Fibroblast of lung (primary cell): ENCODE measurements at regions not wholly inside any gene's neighbourhood (a gene's known extent, or its start where the extent isn't known, plus 50 kb on each side); places are given as distances from the start of the nearest gene placed in this dataset.

Source experiments
- DNase-seq, 2 donors: peaks; one replicate each; pipeline versions ENCODE4 v3.0.0 to v3.0.0-alpha.2; 2010; ENCODE audit warnings: low read depth in 2 of 2
- H2AFZ ChIP-seq: 2 replicates; pipeline ENCODE4 v1.5.1; 2012; ENCODE audit warnings: low read length, control low read depth, inconsistent platforms
- H3K27ac ChIP-seq: 2 replicates; pipeline ENCODE4 v1.5.1; 2011; ENCODE audit warnings: low read length, control low read depth; ENCODE audit not compliant: insufficient read depth
- H3K27me3 ChIP-seq: 2 replicates; pipeline ENCODE4 v1.5.1; 2011; ENCODE audit warnings: mild to moderate bottlenecking, low read length; ENCODE audit not compliant: control insufficient read depth, insufficient read depth
- H3K36me3 ChIP-seq: 2 replicates; pipeline ENCODE4 v1.5.1; 2011; ENCODE audit warnings: low read length; ENCODE audit not compliant: control insufficient read depth, insufficient read depth
- H3K4me1 ChIP-seq: 2 replicates; pipeline ENCODE4 v1.5.1; 2011; ENCODE audit warnings: low read length; ENCODE audit not compliant: control insufficient read depth, insufficient read depth; ENCODE audit errors: extremely low read depth
- H3K4me2 ChIP-seq: 2 replicates; pipeline ENCODE4 v1.5.1; 2011; ENCODE audit warnings: low read length, control low read depth; ENCODE audit not compliant: insufficient read depth; ENCODE audit errors: extremely low read depth
- H3K4me3 ChIP-seq, 4 experiments: fragments of 200-600 bp in 1 of 4; sonication (generic) in 1 of 4; replicated peaks in 1 of 4; 2 replicates each; pipeline ENCODE4 v1.5.1; 2011 to 2016; ENCODE audit warnings: low read length in 4 of 4, low read depth in 3 of 4, mild to moderate bottlenecking in 3 of 4, control low read depth in 2 of 4, inconsistent platforms in 1 of 4, mixed read lengths in 1 of 4; ENCODE audit not compliant: insufficient read depth in 1 of 4; ENCODE audit errors: control extremely low read depth in 1 of 4
- H3K79me2 ChIP-seq: 2 replicates; pipeline ENCODE4 v1.5.1; 2012; ENCODE audit warnings: mild to moderate bottlenecking, low read length, inconsistent platforms; ENCODE audit not compliant: control insufficient read depth, insufficient read depth
- H3K9ac ChIP-seq: 2 replicates; pipeline ENCODE4 v1.5.1; 2011; ENCODE audit warnings: mild to moderate bottlenecking, low read length, control low read depth; ENCODE audit not compliant: insufficient read depth
- H3K9me3 ChIP-seq: 2 replicates; pipeline ENCODE4 v1.5.1; 2012; ENCODE audit warnings: low read depth, low read length; ENCODE audit not compliant: control insufficient read depth, insufficient read depth
- H4K20me1 ChIP-seq: 2 replicates; pipeline ENCODE4 v1.5.1; 2011; ENCODE audit warnings: low read length; ENCODE audit not compliant: control insufficient read depth, insufficient read depth; ENCODE audit errors: extremely low read depth
- EZH2 ChIP-seq: IDR thresholded peaks from 2 replicates; pipeline ENCODE4 v1.5.1; 2012; ENCODE audit warnings: low read length, control low read depth, mild to moderate bottlenecking; ENCODE audit errors: missing control alignments
- TF ChIP-seq, protein P1 (sequence below), 2 donors: IDR thresholded peaks in 1 of 2; conservative IDR thresholded peaks in 1 of 2; 1 replicate in 1 of 2; 2 replicates in 1 of 2; pipeline ENCODE4 v1.5.1; 2011 to 2012; ENCODE audit warnings: low read length in 2 of 2, control low read depth in 1 of 2, inconsistent platforms in 1 of 2, low read depth in 1 of 2, mild to moderate bottlenecking in 1 of 2

DNA sequence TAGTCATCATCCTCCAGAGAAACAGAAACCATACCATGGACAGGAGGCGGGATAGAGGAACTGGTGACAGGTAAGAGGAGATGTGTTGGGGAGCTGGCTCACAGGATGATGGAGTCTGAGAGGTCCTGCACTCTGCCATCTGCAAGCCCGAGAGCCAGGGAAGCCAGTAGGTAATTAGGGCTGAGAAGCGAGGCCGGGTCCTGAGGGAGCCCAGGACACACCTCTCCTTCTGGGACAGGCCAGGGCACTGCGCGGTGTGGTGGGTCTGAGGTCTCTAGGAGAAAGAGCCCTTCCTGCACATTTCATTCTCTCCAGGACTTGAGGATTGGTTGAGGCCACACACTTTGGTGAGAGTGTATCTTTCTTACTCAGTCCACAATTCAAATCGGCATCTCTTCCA lies 415.5 kb downstream of the GLRX3 start:
- Histone ChIP-seq H3K27ac (no peak overlapping the region), H3K27me3 (no peaks in the 10 kb centered on the region), H2AFZ (no peak overlapping the region), H4K20me1 (no peaks in the 10 kb centered on the region), H3K36me3 (no peaks in the 10 kb centered on the region), H3K9me3 (no peaks in the 10 kb centered on the region), H3K4me2 (no peak overlapping the region), H3K4me1 (no peaks in the 10 kb centered on the region), H3K9ac (no peak overlapping the region), H3K4me3 (no peak overlapping the region), H3K79me2 (no peaks in the 10 kb centered on the region)
- TF ChIP-seq, protein P1, sequence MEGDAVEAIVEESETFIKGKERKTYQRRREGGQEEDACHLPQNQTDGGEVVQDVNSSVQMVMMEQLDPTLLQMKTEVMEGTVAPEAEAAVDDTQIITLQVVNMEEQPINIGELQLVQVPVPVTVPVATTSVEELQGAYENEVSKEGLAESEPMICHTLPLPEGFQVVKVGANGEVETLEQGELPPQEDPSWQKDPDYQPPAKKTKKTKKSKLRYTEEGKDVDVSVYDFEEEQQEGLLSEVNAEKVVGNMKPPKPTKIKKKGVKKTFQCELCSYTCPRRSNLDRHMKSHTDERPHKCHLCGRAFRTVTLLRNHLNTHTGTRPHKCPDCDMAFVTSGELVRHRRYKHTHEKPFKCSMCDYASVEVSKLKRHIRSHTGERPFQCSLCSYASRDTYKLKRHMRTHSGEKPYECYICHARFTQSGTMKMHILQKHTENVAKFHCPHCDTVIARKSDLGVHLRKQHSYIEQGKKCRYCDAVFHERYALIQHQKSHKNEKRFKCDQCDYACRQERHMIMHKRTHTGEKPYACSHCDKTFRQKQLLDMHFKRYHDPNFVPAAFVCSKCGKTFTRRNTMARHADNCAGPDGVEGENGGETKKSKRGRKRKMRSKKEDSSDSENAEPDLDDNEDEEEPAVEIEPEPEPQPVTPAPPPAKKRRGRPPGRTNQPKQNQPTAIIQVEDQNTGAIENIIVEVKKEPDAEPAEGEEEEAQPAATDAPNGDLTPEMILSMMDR (conservative IDR thresholded peaks at IDR 0.05 in 1 of 2, IDR thresholded peaks at IDR 0.05 in 1 of 2; ENCODE audit: low read depth in 1 of 2, low read length in 2 of 2), result no peak
- no peak for TF ChIP-seq EZH2
- no peak for DNase-seq

DNA sequence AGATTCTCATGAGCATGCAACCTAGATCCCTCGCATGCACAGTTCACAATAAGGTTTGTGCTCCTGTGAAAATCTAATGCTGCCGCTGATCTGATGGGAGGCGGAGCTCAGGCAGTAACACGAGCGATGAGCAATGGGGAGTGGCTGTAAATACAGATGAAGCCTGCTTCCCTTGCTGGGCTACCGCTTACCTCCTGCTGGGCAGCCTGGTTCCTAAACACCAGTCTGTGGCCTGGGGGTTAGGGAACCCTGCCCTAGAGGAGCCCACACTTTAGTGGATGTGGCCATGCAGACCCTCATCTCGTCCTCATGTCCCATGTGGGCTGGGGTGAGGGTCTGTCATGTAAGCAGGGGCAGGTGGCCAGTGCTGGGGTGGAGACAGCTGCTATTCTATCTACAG lies 417.6 kb downstream of the GLRX3 start:
- H3K9ac ChIP-seq, result no peak overlapping the region
- no peaks in the 10 kb centered on the region for H3K79me2 ChIP-seq
- H3K4me1 ChIP-seq, result no peaks in the 10 kb centered on the region
- H3K36me3 ChIP-seq, result no peaks in the 10 kb centered on the region
- H3K9me3 ChIP-seq, result no peaks in the 10 kb centered on the region
- H3K27me3 ChIP-seq, result no peaks in the 10 kb centered on the region
- H3K27ac ChIP-seq, result no peak overlapping the region
- H4K20me1 ChIP-seq, result no peaks in the 10 kb centered on the region
- TF ChIP-seq EZH2, result no peak
- TF ChIP-seq, protein P1 (conservative IDR thresholded peaks at IDR 0.05 in 1 of 2, IDR thresholded peaks at IDR 0.05 in 1 of 2; ENCODE audit: low read depth in 1 of 2, low read length in 2 of 2), result no peak
- DNase-seq, result no peak
- H3K4me2 ChIP-seq, result no peak overlapping the region
- no peak overlapping the region for H2AFZ ChIP-seq
- no peak overlapping the region for H3K4me3 ChIP-seq

DNA sequence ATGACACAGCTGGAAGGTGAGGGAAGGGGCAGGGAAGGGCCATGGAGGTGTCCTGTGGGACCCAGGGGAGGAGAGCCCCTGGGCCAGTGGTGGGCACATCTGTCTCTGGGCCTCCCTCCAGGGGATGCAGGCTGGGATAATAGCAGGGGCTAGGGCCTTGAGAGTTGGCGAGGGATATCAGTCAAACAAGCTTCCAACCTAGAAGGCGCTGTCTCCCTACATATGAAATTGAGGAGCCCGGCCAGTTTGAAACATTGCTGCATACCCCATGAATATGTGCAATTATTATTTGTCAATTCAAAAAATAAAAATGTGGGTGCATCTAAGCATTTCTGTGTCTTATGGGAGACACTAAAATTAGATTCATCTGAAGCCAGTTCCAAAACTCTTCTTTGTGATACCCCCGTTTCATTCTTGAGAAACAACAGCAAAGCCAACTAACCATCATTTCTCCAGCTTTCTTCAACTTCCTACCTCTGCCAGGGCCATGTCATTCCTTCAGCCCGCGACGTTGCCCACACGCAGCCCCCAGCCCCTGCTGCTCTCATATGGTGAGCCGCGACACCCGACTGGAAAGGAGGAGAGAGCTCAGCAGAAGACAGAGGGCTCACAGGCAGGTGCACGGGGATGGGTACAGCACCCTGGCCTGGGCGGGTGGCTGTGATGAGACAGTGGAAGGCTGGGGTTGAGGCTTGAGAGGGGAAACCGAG lies 418.7 kb downstream of the GLRX3 start:
- no peak overlapping the region for H2AFZ ChIP-seq
- H4K20me1 ChIP-seq, result no peaks in the 10 kb centered on the region
- no peaks in the 10 kb centered on the region for H3K9me3 ChIP-seq
- H3K79me2 ChIP-seq, result no peaks in the 10 kb centered on the region
- H3K4me3 ChIP-seq, result no peak overlapping the region
- TF ChIP-seq, protein P1 (conservative IDR thresholded peaks at IDR 0.05 in 1 of 2, IDR thresholded peaks at IDR 0.05 in 1 of 2; ENCODE audit: low read depth in 1 of 2, low read length in 2 of 2), result no peak
- TF ChIP-seq EZH2, result no peak
- H3K4me1 ChIP-seq, result no peaks in the 10 kb centered on the region
- no peak for DNase-seq
- H3K36me3 ChIP-seq, result no peaks in the 10 kb centered on the region
- no peak overlapping the region for H3K9ac ChIP-seq
- no peak overlapping the region for H3K27ac ChIP-seq
- no peaks in the 10 kb centered on the region for H3K27me3 ChIP-seq
- H3K4me2 ChIP-seq, result no peak overlapping the region
